Gastroesophageal sphincter (tissue), 4 donors: ENCODE measurements at regions not wholly inside any gene's neighbourhood (a gene's known extent, or its start where the extent isn't known, plus 50 kb on each side); places are given as distances from the start of the nearest gene placed in this dataset.

Experiments
- ATAC-seq: fragments of 150-250 bp; one replicate; pipeline ENCODE4 v1.9.1; 2016; ENCODE audit warnings: mild to moderate bottlenecking, moderate library complexity
- H3K27ac ChIP-seq, 4 donors: fragments of 200-600 bp; sonication (generic) in 3 of 4; 1 replicate in 3 of 4; 2 replicates in 1 of 4; pipeline ENCODE4 v1.5.1; 2016 to 2019
- H3K27me3 ChIP-seq: fragments of 200-600 bp; sonication (generic); one replicate; pipeline ENCODE4 v1.5.1; 2019
- H3K36me3 ChIP-seq, 2 donors: fragments of 200-600 bp; sonication (generic); one replicate each; pipeline ENCODE4 v1.5.1; 2019; ENCODE audit warnings: control low read depth in 1 of 2
- H3K4me1 ChIP-seq, 3 donors: fragments of 200-600 bp; sonication (generic); 1 replicate in 2 of 3; 2 replicates in 1 of 3; pipeline ENCODE4 v1.5.1; 2016 to 2019; ENCODE audit warnings: control low read depth in 2 of 3
- H3K4me3 ChIP-seq, 2 donors: fragments of 200-600 bp; sonication (generic); one replicate each; pipeline ENCODE4 v1.5.1; 2019; ENCODE audit warnings: mild to moderate bottlenecking in 1 of 2, moderate library complexity in 1 of 2
- H3K9me3 ChIP-seq, 3 donors: fragments of 200-600 bp; sonication (generic); one replicate each; pipeline ENCODE4 v1.5.1; 2017 to 2019; ENCODE audit warnings: control low read depth in 2 of 3
- CTCF ChIP-seq, 4 experiments: fragments of 200-600 bp in 2 of 4; fragments of 450-650 bp in 2 of 4; sonication (generic) in 1 of 4; IDR thresholded peaks; one replicate each; pipeline ENCODE4 v1.5.1; 2017 to 2019; ENCODE audit warnings: antibody characterized with exemption in 4 of 4, mild to moderate bottlenecking in 2 of 4, moderate library complexity in 2 of 4
- EP300 ChIP-seq: sonication (generic); formaldehyde crosslinking; IDR thresholded peaks from one replicate; pipeline ENCODE4 v1.6.1; 2017; ENCODE audit warnings: antibody characterized with exemption, mild to moderate bottlenecking
- POLR2A ChIP-seq, 2 donors: fragments of 450-650 bp; IDR thresholded peaks; one replicate each; pipeline ENCODE4 v1.6.1; 2017; ENCODE audit warnings: antibody characterized with exemption in 2 of 2, mild to moderate bottlenecking in 2 of 2, moderate library complexity in 1 of 2
- POLR2AphosphoS5 ChIP-seq: sonication (generic); formaldehyde crosslinking; IDR thresholded peaks from one replicate; pipeline ENCODE4 v1.6.1; 2017; ENCODE audit warnings: antibody characterized with exemption
- WGBS, 2 donors: methylation state at CpG; one replicate each; pipeline ENCODE4 v1.1.5; 2018; ENCODE audit warnings: low coverage in 1 of 2; 5-methylcytosine and 5-hydroxymethylcytosine counted together

DNA sequence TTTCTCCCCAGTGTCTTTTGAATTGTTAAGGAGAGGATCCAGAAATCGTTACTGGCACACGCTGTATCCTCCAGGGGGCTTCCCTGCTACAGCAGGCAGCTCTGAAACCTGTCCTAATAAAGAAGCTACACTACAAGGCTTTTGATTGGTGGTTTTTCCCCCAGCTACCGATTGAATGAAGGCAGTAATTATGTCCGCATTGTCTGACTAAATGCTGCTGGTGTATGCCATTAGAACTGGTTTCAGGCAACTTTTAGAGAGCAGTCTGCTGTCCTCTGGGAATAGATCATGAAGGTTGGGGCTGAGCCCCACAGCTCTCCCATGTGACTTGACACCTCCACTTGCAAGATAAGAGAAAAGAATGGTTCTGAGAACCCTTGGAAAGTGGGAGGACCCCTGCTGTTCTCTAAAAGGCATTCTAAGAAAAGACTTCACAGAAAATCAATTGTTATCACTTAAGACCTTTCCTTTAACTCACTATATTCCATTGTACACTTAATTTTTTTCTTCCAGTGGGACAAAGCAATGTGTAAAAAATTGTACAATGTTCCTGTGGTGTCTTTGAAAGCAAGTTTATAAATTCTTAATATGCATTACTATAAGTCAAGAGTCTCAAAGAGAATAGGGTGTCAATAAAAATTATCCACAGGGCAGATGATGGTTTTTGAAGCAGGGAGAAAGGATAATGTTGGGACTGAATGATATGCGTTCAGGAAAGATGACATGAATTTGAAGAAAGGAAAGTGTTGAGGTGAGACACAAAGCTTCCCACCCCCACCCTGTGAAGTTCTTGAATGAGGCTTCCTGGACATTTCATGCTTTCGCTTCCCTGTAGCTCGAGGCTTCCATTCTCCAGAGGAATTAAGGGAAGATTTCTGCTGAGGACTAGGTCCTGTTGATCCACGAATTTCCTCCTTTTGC lies 53.0 kb upstream of the DAZL start:
- TF ChIP-seq EP300, result no peak
- no peak for TF ChIP-seq POLR2AphosphoS5
- TF ChIP-seq CTCF (IDR thresholded peaks at IDR 0.05), result no peak
- no peak for TF ChIP-seq POLR2A (IDR thresholded peaks at IDR 0.05)
- Histone ChIP-seq H3K4me1 (no peaks in the 10 kb centered on the region), H3K9me3 (no peaks in the 10 kb centered on the region), H3K4me3 (no peak overlapping the region), H3K36me3 (no peaks in the 10 kb centered on the region), H3K27me3 (no peaks in the 10 kb centered on the region), H3K27ac (no peak overlapping the region)
- WGBS, 2 donors, result 30 to 44% methylated on average over 7 of the region's 8 CpGs
- no peak for ATAC-seq

GRCh38 chr3:16658925-16659793 lies 53.9 kb upstream of the DAZL start:
- 62 to 75% methylated on average over 2 to 3 of the region's 3 CpGs for WGBS, 2 donors
- peaks cover 4% of the 10 kb centered on the region for H3K27me3 ChIP-seq
- H3K36me3 ChIP-seq, result no peaks in the 10 kb centered on the region
- H3K27ac ChIP-seq, result no peak overlapping the region
- H3K4me3 ChIP-seq, result no peak overlapping the region
- TF ChIP-seq POLR2AphosphoS5, result no peak
- TF ChIP-seq CTCF (IDR thresholded peaks at IDR 0.05), result no peak
- TF ChIP-seq POLR2A (IDR thresholded peaks at IDR 0.05), result no peak
- no peak for TF ChIP-seq EP300
- no peak for ATAC-seq
- no peaks in the 10 kb centered on the region for H3K4me1 ChIP-seq
- no peaks in the 10 kb centered on the region for H3K9me3 ChIP-seq

DNA sequence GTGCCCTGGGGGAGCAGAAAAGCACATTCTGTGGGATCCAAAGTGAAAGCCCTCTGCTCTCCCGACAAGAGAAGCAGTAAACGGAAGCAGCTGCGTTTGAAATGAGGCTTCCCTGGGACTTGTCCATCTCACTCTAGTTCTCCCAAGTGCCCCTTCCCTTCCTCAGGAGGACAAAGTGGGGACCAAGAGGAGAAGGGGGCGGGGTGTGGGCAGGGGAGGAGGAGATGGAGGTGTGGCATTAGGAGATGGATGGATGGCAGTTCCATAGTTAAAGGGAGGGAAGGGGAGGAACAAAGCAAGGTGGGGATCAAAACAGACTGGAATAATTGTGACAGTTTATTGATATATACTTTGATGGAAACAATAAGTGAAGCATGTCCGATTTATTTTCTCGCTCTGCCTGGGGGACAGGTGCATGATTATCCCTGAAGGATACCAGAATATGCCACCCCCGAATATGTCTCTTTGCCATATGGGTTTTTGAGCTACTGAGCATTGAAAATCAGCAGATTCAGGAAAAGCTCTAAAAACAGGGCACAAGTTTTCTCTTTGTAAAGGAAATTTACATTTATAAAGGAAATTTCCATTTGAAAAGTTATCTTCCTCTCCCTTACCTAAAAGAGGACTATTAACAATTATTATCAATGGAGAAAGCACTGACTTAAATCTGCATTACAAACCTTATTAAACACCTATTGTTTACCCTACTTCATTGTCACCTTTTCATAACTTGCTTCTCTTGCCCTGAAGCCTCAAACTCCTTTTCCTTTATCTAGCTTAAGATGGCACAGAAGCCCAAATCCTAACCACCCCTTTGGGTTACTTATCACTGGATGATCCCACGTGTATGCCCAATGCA lies 58.9 kb upstream of the DAZL start:
- TF ChIP-seq POLR2AphosphoS5, result no peak
- no peak for TF ChIP-seq CTCF (IDR thresholded peaks at IDR 0.05)
- TF ChIP-seq EP300, result no peak
- TF ChIP-seq POLR2A (IDR thresholded peaks at IDR 0.05), result no peak
- H3K36me3 ChIP-seq, result no peaks in the 10 kb centered on the region
- H3K4me3 ChIP-seq, result no peak overlapping the region
- no peak for ATAC-seq
- no peak overlapping the region for H3K27ac ChIP-seq
- H3K27me3 ChIP-seq, result peaks cover 4% of the 10 kb centered on the region
- WGBS, 2 donors, result 54 to 56% methylated on average over 6 to 7 of the region's 8 CpGs
- no peaks in the 10 kb centered on the region for H3K9me3 ChIP-seq
- H3K4me1 ChIP-seq, result no peaks in the 10 kb centered on the region

GRCh38 chr3:16665282-16665741 lies 60.1 kb upstream of the DAZL start:
- no peak for TF ChIP-seq CTCF (IDR thresholded peaks at IDR 0.05)
- no peaks in the 10 kb centered on the region for H3K9me3 ChIP-seq
- no peaks in the 10 kb centered on the region for H3K4me1 ChIP-seq
- ATAC-seq, result no peak
- H3K36me3 ChIP-seq, result no peaks in the 10 kb centered on the region
- 41 to 48% methylated on average over 5 of the region's 6 CpGs for WGBS, 2 donors
- H3K27ac ChIP-seq, result no peak overlapping the region
- no peak overlapping the region for H3K4me3 ChIP-seq
- peaks cover 4% of the 10 kb centered on the region for H3K27me3 ChIP-seq
